GM19328 (cell line): ENCODE measurements at regions not wholly inside any gene's neighbourhood (a gene's known extent, or its start where the extent isn't known, plus 50 kb on each side); places are given as distances from the start of the nearest gene placed in this dataset.
"Not testable (repeated sequence)": the region's sequence is repeated elsewhere in the genome, so short reads cannot be mapped to it uniquely, and the experiment has no call there.

Experiments
- ATAC-seq: cut with Tn5 transposase; IDR thresholded peaks from one replicate; pipeline ENCODE4 v1.9.1; 2021; ENCODE audit warnings: mild to moderate bottlenecking, moderate library complexity; ENCODE audit not compliant: unreplicated experiment

- no peak for ATAC-seq
Observed at GRCh38 chr6:85360794-85361642, 88.9 kb upstream of the NT5E start.

- no peak for ATAC-seq
Observed at GRCh38 chr6:85357651-85358050, 92.2 kb upstream of the NT5E start.

- not testable (repeated sequence) for ATAC-seq
Observed at GRCh38 chr6:85356743-85357142, 93.1 kb upstream of the NT5E start.

GRCh38 chr6:85355816-85356215 is 94.1 kb upstream of the NT5E start:
- no peak for ATAC-seq

GRCh38 chr6:85354761-85355618 is 94.9 kb upstream of the NT5E start:
- peak; percentile 68 for ATAC-seq

GRCh38 chr6:85353012-85353411 is 96.9 kb upstream of the NT5E start:
- no peak for ATAC-seq

GRCh38 chr6:85348643-85349042 is 101.2 kb upstream of the NT5E start:
- no peak for ATAC-seq

- ATAC-seq, result no peak
Observed at GRCh38 chr6:85347812-85348211, 102.1 kb upstream of the NT5E start.

- no peak for ATAC-seq
Observed at GRCh38 chr6:85346196-85346595, 103.7 kb upstream of the NT5E start.

GRCh38 chr6:85344996-85345395 is 104.9 kb upstream of the NT5E start:
- no peak for ATAC-seq

- no peak for ATAC-seq
Observed at GRCh38 chr6:85343428-85343827, 106.5 kb upstream of the NT5E start.

- ATAC-seq, result no peak
Observed at GRCh38 chr6:85329196-85329595, 120.7 kb upstream of the NT5E start.

GRCh38 chr6:85325811-85326210 is 124.1 kb upstream of the NT5E start:
- ATAC-seq, result not testable (repeated sequence)

- ATAC-seq, result peak; percentile 70
Observed at GRCh38 chr6:85323435-85324040, 126.3 kb upstream of the NT5E start.

GRCh38 chr6:85322446-85323105 is 127.3 kb upstream of the NT5E start:
- no peak for ATAC-seq

GRCh38 chr6:85321906-85322305 is 128.0 kb upstream of the NT5E start:
- no peak for ATAC-seq

- no peak for ATAC-seq
Observed at GRCh38 chr6:85314586-85314985, 135.3 kb upstream of the NT5E start.

- no peak for ATAC-seq
Observed at GRCh38 chr6:85300581-85300980, 149.3 kb upstream of the NT5E start.

- ATAC-seq, result no peak
Observed at GRCh38 chr6:85298553-85298952, 151.3 kb upstream of the NT5E start.

- no peak for ATAC-seq
Observed at GRCh38 chr6:85291326-85291725, 158.6 kb upstream of the NT5E start.

- ATAC-seq, result no peak
Observed at GRCh38 chr6:85287654-85288053, 162.2 kb upstream of the NT5E start.
